Aorta (tissue), 5 donors: ENCODE measurements at regions not wholly inside any gene's neighbourhood (a gene's known extent, or its start where the extent isn't known, plus 50 kb on each side); places are given as distances from the start of the nearest gene placed in this dataset.

Experiments used
- ATAC-seq: fragments of 200-7000 bp; cut with Tn5 transposase; one replicate; pipeline ENCODE4 v1.9.1; 2022; ENCODE audit warnings: moderate library complexity; ENCODE audit not compliant: low FRiP score
- DNase-seq, 2 donors: peaks; one replicate each; pipeline ENCODE4 v3.0.0-alpha.2; 2020
- H3K27ac ChIP-seq, 2 donors: one replicate each; pipeline ENCODE4 v1.5.1; 2013; ENCODE audit warnings: low read length in 2 of 2, mild to moderate bottlenecking in 2 of 2, moderate library complexity in 2 of 2, control low read depth in 1 of 2, inconsistent platforms in 1 of 2, low read depth in 1 of 2
- H3K27me3 ChIP-seq, 2 donors: one replicate each; pipeline ENCODE4 v1.6.1; 2013; ENCODE audit warnings: control low read depth in 1 of 2, low read length in 1 of 2, mild to moderate bottlenecking in 1 of 2, moderate library complexity in 1 of 2; ENCODE audit not compliant: insufficient read depth in 2 of 2, control insufficient read depth in 1 of 2
- H3K36me3 ChIP-seq, 2 donors: one replicate each; pipeline ENCODE4 v1.6.1; 2013; ENCODE audit warnings: control low read depth in 1 of 2, low read length in 1 of 2, mild to moderate bottlenecking in 1 of 2; ENCODE audit not compliant: insufficient read depth in 2 of 2, control insufficient read depth in 1 of 2
- H3K4me1 ChIP-seq, 2 donors: one replicate each; pipeline ENCODE4 v1.6.1; 2013; ENCODE audit warnings: low read length in 2 of 2, control low read depth in 1 of 2, mild to moderate bottlenecking in 1 of 2, moderate library complexity in 1 of 2; ENCODE audit not compliant: insufficient read depth in 2 of 2, control insufficient read depth in 1 of 2
- H3K4me3 ChIP-seq, 2 donors: one replicate each; pipeline ENCODE4 v1.5.1; 2013; ENCODE audit warnings: low read length in 2 of 2, control low read depth in 1 of 2, mild to moderate bottlenecking in 1 of 2
- H3K9me3 ChIP-seq: one replicate; pipeline ENCODE4 v1.6.1; 2013; ENCODE audit warnings: mild to moderate bottlenecking, low read length; ENCODE audit not compliant: control insufficient read depth
- WGBS, 2 donors: extraction: QIAGEN DNeasy Blood & Tissue Kit; methylation state at CpG; one replicate each; pipeline ENCODE4 v1.1.7; 2013; 5-methylcytosine and 5-hydroxymethylcytosine counted together
- intact Hi-C, 2 donors: fragments of 100-400 bp; cut with DNase I; formaldehyde crosslinking; loops; one replicate each; pipeline versions ENCODE4 v1.14.2 to v1.15.0; 2022
- donor health status: healthy with polysubstance abuse.
- donor health status: Bipolar disorder and iron deficiency.
- donor health status: DM: no; HTN: no; CAD: no.
- donor health status: DM: no; HTN: no; CAD: no.
- donor health status: DM: yes; HTN: yes; CAD: no.

- Histone ChIP-seq H3K27me3 (no peaks in the 10 kb centered on the region), H3K4me1 (no peaks in the 10 kb centered on the region), H3K4me3 (no peak overlapping the region), H3K9me3 (no peaks in the 10 kb centered on the region), H3K27ac (no peak overlapping the region), H3K36me3 (peaks cover 10 to 15% of the 10 kb centered on the region in 2 donors)
- ATAC-seq (no peak), DNase-seq (no peak)
- WGBS, 2 donors, result 1 to 14% methylated on average over 2 of the region's 2 CpGs
- intact Hi-C loops, result no loop called here
Measured at GRCh38 chr15:62706317-62706716, 336.2 kb upstream of the TPM1 start.

GRCh38 chr15:62708470-62708869 is 334.1 kb upstream of the TPM1 start:
- 97 to 98% methylated on average over 16 of the region's 16 CpGs for WGBS, 2 donors
- Histone ChIP-seq H3K4me1 (no peaks in the 10 kb centered on the region), H3K27ac (no peak overlapping the region), H3K4me3 (no peak overlapping the region), H3K9me3 (no peaks in the 10 kb centered on the region), H3K27me3 (no peaks in the 10 kb centered on the region), H3K36me3 (peaks cover 3 to 8% of the 10 kb centered on the region in 2 donors)
- no peak for DNase-seq
- ATAC-seq, result no peak
- intact Hi-C loops, result no loop called here

GRCh38 chr15:62709261-62709660 is 333.3 kb upstream of the TPM1 start:
- H3K27ac ChIP-seq, result no peak overlapping the region
- H3K9me3 ChIP-seq, result no peaks in the 10 kb centered on the region
- no peaks in the 10 kb centered on the region for H3K27me3 ChIP-seq
- intact Hi-C loops, result no loop called here
- no peak overlapping the region for H3K4me3 ChIP-seq
- 91 to 93% methylated on average over 3 of the region's 3 CpGs for WGBS, 2 donors
- DNase-seq (no peak), ATAC-seq (no peak)
- peaks cover 3 to 6% of the 10 kb centered on the region in 2 donors for H3K36me3 ChIP-seq
- no peaks in the 10 kb centered on the region for H3K4me1 ChIP-seq

- H3K4me3 ChIP-seq, result no peak overlapping the region
- 92 to 93% methylated on average over 11 of the region's 11 CpGs for WGBS, 2 donors
- no peaks in the 10 kb centered on the region for H3K9me3 ChIP-seq
- DNase-seq, result no peak
- peaks cover 4 to 6% of the 10 kb centered on the region in 2 donors for H3K36me3 ChIP-seq
- intact Hi-C loops, result no loop called here
- ATAC-seq, result no peak
- H3K27ac ChIP-seq, result no peak overlapping the region
- no peaks in the 10 kb centered on the region for H3K27me3 ChIP-seq
- H3K4me1 ChIP-seq, result no peaks in the 10 kb centered on the region
Measured at GRCh38 chr15:62711691-62712454, 330.7 kb upstream of the TPM1 start.

- Histone ChIP-seq H3K4me1 (no peaks in the 10 kb centered on the region), H3K9me3 (no peaks in the 10 kb centered on the region), H3K27me3 (no peaks in the 10 kb centered on the region), H3K4me3 (no peak overlapping the region), H3K27ac (no peak overlapping the region), H3K36me3 (peaks cover 7% of the 10 kb centered on the region in 2 donors)
- DNase-seq (no peak), ATAC-seq (no peak)
- intact Hi-C loops, result no loop called here
- WGBS, 2 donors, result 74 to 78% methylated on average over 5 of the region's 5 CpGs
Measured at GRCh38 chr15:62712455-62712839, 330.1 kb upstream of the TPM1 start.

GRCh38 chr15:62715946-62716345 is 326.6 kb upstream of the TPM1 start:
- H3K27me3 ChIP-seq, result no peaks in the 10 kb centered on the region
- DNase-seq (no peak), ATAC-seq (no peak)
- H3K4me3 ChIP-seq, result no peak overlapping the region
- H3K36me3 ChIP-seq, result peaks cover 7 to 11% of the 10 kb centered on the region in 2 donors
- peaks cover 0 to 2% of the 10 kb centered on the region in 2 donors for H3K4me1 ChIP-seq
- no peak overlapping the region for H3K27ac ChIP-seq
- no peaks in the 10 kb centered on the region for H3K9me3 ChIP-seq
- intact Hi-C loops, result no loop called here

DNA sequence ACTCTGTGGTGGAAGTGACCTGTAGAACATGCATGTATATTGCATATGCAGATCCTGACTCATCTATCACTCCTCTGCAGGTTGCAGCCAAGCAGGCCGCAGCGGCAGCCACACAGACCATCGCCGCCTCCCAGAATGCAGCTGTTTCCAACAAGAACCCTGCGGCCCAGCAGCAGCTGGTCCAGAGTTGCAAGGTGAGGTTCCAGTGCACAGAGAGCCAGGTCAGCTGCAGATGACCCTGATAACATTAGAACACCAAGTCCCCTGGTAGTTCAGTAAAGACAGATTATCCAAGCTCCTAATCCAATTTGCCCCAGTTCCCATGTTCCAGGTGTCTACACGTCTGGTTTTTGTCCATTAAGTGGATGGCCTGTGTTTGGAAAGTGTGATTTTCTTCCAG is 325.1 kb upstream of the TPM1 start:
- H3K4me3 ChIP-seq, result no peak overlapping the region
- H3K27me3 ChIP-seq, result no peaks in the 10 kb centered on the region
- peaks cover 5 to 11% of the 10 kb centered on the region in 2 donors for H3K36me3 ChIP-seq
- no peak for DNase-seq
- no peaks in the 10 kb centered on the region for H3K9me3 ChIP-seq
- peaks cover 0 to 2% of the 10 kb centered on the region in 2 donors for H3K4me1 ChIP-seq
- intact Hi-C loops, result no loop called here
- H3K27ac ChIP-seq, result no peak overlapping the region
- ATAC-seq, result no peak
- 89 to 94% methylated on average over 6 of the region's 6 CpGs for WGBS, 2 donors

DNA sequence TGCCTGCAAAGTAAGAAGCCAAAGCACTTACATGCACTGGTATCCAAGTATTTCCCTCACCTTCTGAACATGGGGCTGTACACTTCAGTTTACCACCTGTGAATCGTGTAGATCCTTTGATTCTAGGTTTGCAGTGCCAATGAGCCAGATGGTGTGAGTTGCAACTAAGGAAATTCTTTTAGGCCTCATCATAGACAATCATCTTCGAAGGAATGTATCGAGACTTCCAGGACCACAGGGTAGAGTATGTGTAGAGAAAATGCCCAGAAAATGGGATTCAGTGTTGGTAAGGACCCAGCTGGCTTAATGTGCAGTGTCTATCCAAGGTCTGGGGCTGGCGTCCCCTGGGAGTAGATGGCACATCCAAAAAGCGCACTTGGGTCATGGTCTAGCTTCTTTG is 323.2 kb upstream of the TPM1 start:
- Histone ChIP-seq H3K27me3 (no peaks in the 10 kb centered on the region), H3K9me3 (no peaks in the 10 kb centered on the region), H3K4me3 (no peak overlapping the region), H3K27ac (peak overlapping the region in 1 of 2 donors; percentile 76), H3K4me1 (peaks cover 0 to 2% of the 10 kb centered on the region in 2 donors), H3K36me3 (peaks cover 5 to 11% of the 10 kb centered on the region in 2 donors)
- intact Hi-C loops, result no loop called here
- 68 to 69% methylated on average over 5 of the region's 5 CpGs for WGBS, 2 donors
- DNase-seq (no peak), ATAC-seq (no peak)

GRCh38 chr15:62722237-62722636 is 320.3 kb upstream of the TPM1 start:
- Histone ChIP-seq H3K4me3 (no peak overlapping the region), H3K36me3 (peaks cover 3 to 15% of the 10 kb centered on the region in 2 donors), H3K27me3 (no peaks in the 10 kb centered on the region), H3K4me1 (peaks cover 0 to 2% of the 10 kb centered on the region in 2 donors), H3K27ac (no peak overlapping the region), H3K9me3 (no peaks in the 10 kb centered on the region)
- WGBS, 2 donors, result 97 to 98% methylated on average over 9 of the region's 9 CpGs
- ATAC-seq, result no peak
- intact Hi-C loops, result no loop called here
- no peak for DNase-seq
